ENCODE measurements at regions not wholly inside any gene's neighbourhood (a gene's known extent, or its start where the extent isn't known, plus 50 kb on each side); places are given as distances from the start of the nearest gene placed in this dataset.

- TF ChIP-seq CTCF (IDR thresholded peaks at IDR 0.05; ENCODE audit: poor library complexity, severe bottlenecking) (no peak), EP300 (conservative IDR thresholded peaks at IDR 0.05; ENCODE audit: poor library complexity, severe bottlenecking) (no peak), EZH2 (IDR thresholded peaks at IDR 0.05; ENCODE audit: borderline replicate concordance, insufficient read depth, low read length, poor library complexity, severe bottlenecking) (no peak)
Measured at GRCh38 chr11:129644326-129644725, 171.3 kb upstream of the TMEM45B start.
